ENCODE measurements at regions not wholly inside any gene's neighbourhood (a gene's known extent, or its start where the extent isn't known, plus 50 kb on each side); places are given as distances from the start of the nearest gene placed in this dataset.

GRCh38 chr11:44403587-44404273, 93.8 kb upstream of the ALX4 start:
- Histone ChIP-seq H3K9me3 (ENCODE audit: control extremely low read depth in 1 of 5, control insufficient read depth in 4 of 5, insufficient read depth in 2 of 5, low read depth in 1 of 5, low read length in 4 of 5) (no peaks in the 10 kb centered on the region), H3K4me3 (ENCODE audit: control insufficient read depth in 1 of 7, extremely low read depth in 1 of 7, insufficient read depth in 4 of 7, low read depth in 2 of 7, low read length in 6 of 7) (no peak overlapping the region), H3K27me3 (replicated peaks in 2 of 5; ENCODE audit: control insufficient read depth in 4 of 5, insufficient read depth in 5 of 5, low read length in 4 of 5) (peaks cover 0 to 4% (median 0%) of the 10 kb centered on the region in 5 experiments), H3K36me3 (ENCODE audit: control insufficient read depth in 4 of 4, insufficient read depth in 4 of 4, low read length in 3 of 4) (no peaks in the 10 kb centered on the region), H3K4me1 (ENCODE audit: control extremely low read depth in 1 of 4, control insufficient read depth in 4 of 4, insufficient read depth in 4 of 4, low read length in 3 of 4) (no peaks in the 10 kb centered on the region), H3K27ac (ENCODE audit: insufficient read depth in 1 of 2, low read depth in 1 of 2, low read length in 2 of 2, poor library complexity in 1 of 2, severe bottlenecking in 2 of 2) (no peak overlapping the region)
- ChIA-PET CTCF (interaction anchor here (0.7 to 0.8 kb wide), 2 partner anchors 12 to 273 kb away, joined by 3 read pairs; no protein-coding TSS in a partner anchor), POLR2A (no interaction called here)
- WGBS (ENCODE audit: insufficient coverage), result 72% methylated on average over 2 of the region's 6 CpGs
- no peak for DNase-seq

GRCh38 chr11:44404301-44404700, 94.4 kb upstream of the ALX4 start:
- H3K9me3 ChIP-seq (ENCODE audit: control extremely low read depth in 1 of 5, control insufficient read depth in 4 of 5, insufficient read depth in 2 of 5, low read depth in 1 of 5, low read length in 4 of 5), result no peaks in the 10 kb centered on the region
- no peaks in the 10 kb centered on the region for H3K36me3 ChIP-seq (ENCODE audit: control insufficient read depth in 4 of 4, insufficient read depth in 4 of 4, low read length in 3 of 4)
- CTCF ChIA-PET, result no interaction called here
- 93% methylated on average over 4 of the region's 6 CpGs for WGBS (ENCODE audit: insufficient coverage)
- DNase-seq, result no peak
- POLR2A ChIA-PET, result no interaction called here
- H3K27me3 ChIP-seq (replicated peaks in 2 of 5; ENCODE audit: control insufficient read depth in 4 of 5, insufficient read depth in 5 of 5, low read length in 4 of 5), result peaks cover 0 to 5% (median 0%) of the 10 kb centered on the region in 5 experiments
- no peak overlapping the region for H3K4me3 ChIP-seq (ENCODE audit: control insufficient read depth in 1 of 7, extremely low read depth in 1 of 7, insufficient read depth in 4 of 7, low read depth in 2 of 7, low read length in 6 of 7)
- H3K4me1 ChIP-seq (ENCODE audit: control extremely low read depth in 1 of 4, control insufficient read depth in 4 of 4, insufficient read depth in 4 of 4, low read length in 3 of 4), result no peaks in the 10 kb centered on the region
- no peak overlapping the region for H3K27ac ChIP-seq (ENCODE audit: insufficient read depth in 1 of 2, low read depth in 1 of 2, low read length in 2 of 2, poor library complexity in 1 of 2, severe bottlenecking in 2 of 2)

GRCh38 chr11:44404736-44405395, 94.9 kb upstream of the ALX4 start:
- CTCF ChIA-PET, result no interaction called here
- Histone ChIP-seq H3K27ac (ENCODE audit: insufficient read depth in 1 of 2, low read depth in 1 of 2, low read length in 2 of 2, poor library complexity in 1 of 2, severe bottlenecking in 2 of 2) (no peak overlapping the region), H3K4me1 (ENCODE audit: control extremely low read depth in 1 of 4, control insufficient read depth in 4 of 4, insufficient read depth in 4 of 4, low read length in 3 of 4) (no peaks in the 10 kb centered on the region), H3K4me3 (ENCODE audit: control insufficient read depth in 1 of 7, extremely low read depth in 1 of 7, insufficient read depth in 4 of 7, low read depth in 2 of 7, low read length in 6 of 7) (no peak overlapping the region), H3K27me3 (replicated peaks in 2 of 5; ENCODE audit: control insufficient read depth in 4 of 5, insufficient read depth in 5 of 5, low read length in 4 of 5) (peaks cover 0 to 5% (median 0%) of the 10 kb centered on the region in 5 experiments), H3K9me3 (ENCODE audit: control extremely low read depth in 1 of 5, control insufficient read depth in 4 of 5, insufficient read depth in 2 of 5, low read depth in 1 of 5, low read length in 4 of 5) (no peaks in the 10 kb centered on the region), H3K36me3 (ENCODE audit: control insufficient read depth in 4 of 4, insufficient read depth in 4 of 4, low read length in 3 of 4) (no peaks in the 10 kb centered on the region)
- WGBS (ENCODE audit: insufficient coverage), result 92% methylated on average over 7 of the region's 10 CpGs
- no peak for DNase-seq
- POLR2A ChIA-PET, result no interaction called here

GRCh38 chr11:44407211-44407996, 97.5 kb upstream of the ALX4 start:
- no peak overlapping the region for H3K4me3 ChIP-seq (ENCODE audit: control insufficient read depth in 1 of 7, extremely low read depth in 1 of 7, insufficient read depth in 4 of 7, low read depth in 2 of 7, low read length in 6 of 7)
- H3K27me3 ChIP-seq (replicated peaks in 2 of 5; ENCODE audit: control insufficient read depth in 4 of 5, insufficient read depth in 5 of 5, low read length in 4 of 5), result peaks cover 0 to 5% (median 4%) of the 10 kb centered on the region in 5 experiments
- CTCF ChIA-PET, result interaction anchor here (0.8 kb wide), 1 partner anchor 27 kb away, joined by 3 read pairs; no protein-coding TSS in a partner anchor
- WGBS (ENCODE audit: insufficient coverage), result 98% methylated on average over 6 of the region's 7 CpGs
- no peak for DNase-seq
- POLR2A ChIA-PET, result no interaction called here
- no peak overlapping the region for H3K27ac ChIP-seq (ENCODE audit: insufficient read depth in 1 of 2, low read depth in 1 of 2, low read length in 2 of 2, poor library complexity in 1 of 2, severe bottlenecking in 2 of 2)
- no peaks in the 10 kb centered on the region for H3K36me3 ChIP-seq (ENCODE audit: control insufficient read depth in 4 of 4, insufficient read depth in 4 of 4, low read length in 3 of 4)
- peaks cover 0 to 7% (median 6%) of the 10 kb centered on the region in 5 experiments for H3K9me3 ChIP-seq (ENCODE audit: control extremely low read depth in 1 of 5, control insufficient read depth in 4 of 5, insufficient read depth in 2 of 5, low read depth in 1 of 5, low read length in 4 of 5)
- H3K4me1 ChIP-seq (ENCODE audit: control extremely low read depth in 1 of 4, control insufficient read depth in 4 of 4, insufficient read depth in 4 of 4, low read length in 3 of 4), result no peaks in the 10 kb centered on the region

GRCh38 chr11:44408141-44408540, 98.2 kb upstream of the ALX4 start:
- H3K27me3 ChIP-seq (replicated peaks in 2 of 5; ENCODE audit: control insufficient read depth in 4 of 5, insufficient read depth in 5 of 5, low read length in 4 of 5), result peaks cover 0 to 5% (median 4%) of the 10 kb centered on the region in 5 experiments
- no peaks in the 10 kb centered on the region for H3K4me1 ChIP-seq (ENCODE audit: control extremely low read depth in 1 of 4, control insufficient read depth in 4 of 4, insufficient read depth in 4 of 4, low read length in 3 of 4)
- no peak overlapping the region for H3K27ac ChIP-seq (ENCODE audit: insufficient read depth in 1 of 2, low read depth in 1 of 2, low read length in 2 of 2, poor library complexity in 1 of 2, severe bottlenecking in 2 of 2)
- POLR2A ChIA-PET, result no interaction called here
- H3K4me3 ChIP-seq (ENCODE audit: control insufficient read depth in 1 of 7, extremely low read depth in 1 of 7, insufficient read depth in 4 of 7, low read depth in 2 of 7, low read length in 6 of 7), result no peak overlapping the region
- peaks cover 0 to 8% (median 6%) of the 10 kb centered on the region in 5 experiments for H3K9me3 ChIP-seq (ENCODE audit: control extremely low read depth in 1 of 5, control insufficient read depth in 4 of 5, insufficient read depth in 2 of 5, low read depth in 1 of 5, low read length in 4 of 5)
- DNase-seq, result no peak
- 62% methylated on average over 3 of the region's 4 CpGs for WGBS (ENCODE audit: insufficient coverage)
- CTCF ChIA-PET, result no interaction called here
- no peaks in the 10 kb centered on the region for H3K36me3 ChIP-seq (ENCODE audit: control insufficient read depth in 4 of 4, insufficient read depth in 4 of 4, low read length in 3 of 4)

GRCh38 chr11:44408711-44409470, 99.0 kb upstream of the ALX4 start:
- no peaks in the 10 kb centered on the region for H3K4me1 ChIP-seq (ENCODE audit: control extremely low read depth in 1 of 4, control insufficient read depth in 4 of 4, insufficient read depth in 4 of 4, low read length in 3 of 4)
- H3K36me3 ChIP-seq (ENCODE audit: control insufficient read depth in 4 of 4, insufficient read depth in 4 of 4, low read length in 3 of 4), result no peaks in the 10 kb centered on the region
- H3K27me3 ChIP-seq (replicated peaks in 2 of 5; ENCODE audit: control insufficient read depth in 4 of 5, insufficient read depth in 5 of 5, low read length in 4 of 5), result peaks cover under 1 to 5% (median 4%) of the 10 kb centered on the region in 5 experiments
- ChIA-PET CTCF (no interaction called here), POLR2A (no interaction called here)
- H3K27ac ChIP-seq (ENCODE audit: insufficient read depth in 1 of 2, low read depth in 1 of 2, low read length in 2 of 2, poor library complexity in 1 of 2, severe bottlenecking in 2 of 2), result no peak overlapping the region
- WGBS (ENCODE audit: insufficient coverage), result 97% methylated on average over 4 of the region's 6 CpGs
- H3K4me3 ChIP-seq (ENCODE audit: control insufficient read depth in 1 of 7, extremely low read depth in 1 of 7, insufficient read depth in 4 of 7, low read depth in 2 of 7, low read length in 6 of 7), result no peak overlapping the region
- DNase-seq, result no peak
- peaks cover 0 to 8% (median 6%) of the 10 kb centered on the region in 5 experiments for H3K9me3 ChIP-seq (ENCODE audit: control extremely low read depth in 1 of 5, control insufficient read depth in 4 of 5, insufficient read depth in 2 of 5, low read depth in 1 of 5, low read length in 4 of 5)
